GM11168 (cell line): ENCODE measurements at regions not wholly inside any gene's neighbourhood (a gene's known extent, or its start where the extent isn't known, plus 50 kb on each side); places are given as distances from the start of the nearest gene placed in this dataset.
"Not testable (repeated sequence)": the region's sequence is repeated elsewhere in the genome, so short reads cannot be mapped to it uniquely, and the experiment has no call there.

ENCODE experiments used
- in situ Hi-C: fragments of 300-500 bp; cut with MboI; formaldehyde crosslinking; loops from one replicate; pipeline ENCODE4 v1.12.0; 2022; ENCODE audit warnings: low sequenced_read_pairs; ENCODE audit not compliant: unreplicated experiment

DNA sequence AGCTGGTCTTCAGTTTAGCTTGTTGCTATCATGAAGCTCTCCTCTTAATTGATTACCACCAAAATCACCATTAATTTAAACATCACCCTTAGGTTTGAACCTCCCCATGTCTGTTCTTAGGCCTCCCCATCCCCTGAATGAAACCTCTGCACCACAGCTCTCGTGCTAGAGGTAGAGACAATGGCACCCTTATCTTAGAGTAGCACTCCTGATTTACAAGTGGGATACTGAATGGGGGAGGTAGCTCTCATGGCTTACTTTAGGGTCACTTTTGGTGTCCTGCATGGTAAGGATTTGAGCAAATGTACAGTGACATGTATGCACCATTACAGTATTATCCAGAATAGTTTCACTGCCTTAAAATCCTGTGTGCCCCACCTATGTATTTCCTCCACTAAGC lies 115.6 kb upstream of the ADTRP start:
- in situ Hi-C loops: no loop called here

DNA sequence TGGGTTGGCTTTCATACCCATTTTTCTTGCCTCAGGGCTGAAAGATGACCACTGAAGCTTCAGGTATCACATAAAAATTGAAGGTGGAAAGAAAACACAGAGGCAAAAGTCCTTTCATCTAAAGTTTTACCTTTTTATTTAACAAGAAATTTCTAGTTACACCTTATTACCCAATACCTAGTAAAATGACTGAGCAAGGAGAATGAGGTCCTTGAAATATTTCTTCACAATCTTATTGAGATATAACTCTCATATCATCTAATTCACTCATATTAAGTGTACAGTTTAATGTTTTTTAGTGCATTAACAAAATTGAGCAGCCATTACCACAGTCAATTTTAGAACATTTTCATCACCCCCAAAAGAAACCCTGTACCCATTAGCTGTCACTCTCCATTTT lies 112.9 kb upstream of the ADTRP start:
- in situ Hi-C loops: no loop called here

- in situ Hi-C loops: no loop called here
Observed at GRCh38 chr6:11890849-11891248, 112.2 kb upstream of the ADTRP start.

GRCh38 chr6:11890209-11890608 lies 111.6 kb upstream of the ADTRP start:
- in situ Hi-C loops: no loop called here

DNA sequence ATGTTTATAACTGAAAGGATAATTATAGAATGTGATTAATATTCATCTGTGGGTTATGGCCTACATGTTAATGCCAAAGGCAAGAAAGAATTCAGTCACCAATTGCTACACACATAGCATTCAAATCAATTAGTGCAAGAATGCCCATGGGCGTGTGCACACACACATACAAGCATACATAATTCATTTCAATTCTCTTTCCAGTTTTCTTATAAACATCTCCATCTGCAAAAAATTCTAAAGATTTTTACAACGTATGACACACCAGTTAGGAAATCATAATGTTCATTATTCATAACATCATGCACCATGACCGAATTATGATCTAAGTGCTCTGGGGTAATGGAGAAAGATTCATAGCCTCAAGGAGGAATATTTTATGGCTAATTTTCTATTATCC lies 111.0 kb upstream of the ADTRP start:
- in situ Hi-C loops: no loop called here

- in situ Hi-C loops: no loop called here
Observed at GRCh38 chr6:11888727-11889126, 110.1 kb upstream of the ADTRP start.

- in situ Hi-C loops: no loop called here
Observed at GRCh38 chr6:11885159-11885558, 106.6 kb upstream of the ADTRP start.

GRCh38 chr6:11883471-11883870 lies 104.9 kb upstream of the ADTRP start:
- in situ Hi-C loops: not testable (repeated sequence)

DNA sequence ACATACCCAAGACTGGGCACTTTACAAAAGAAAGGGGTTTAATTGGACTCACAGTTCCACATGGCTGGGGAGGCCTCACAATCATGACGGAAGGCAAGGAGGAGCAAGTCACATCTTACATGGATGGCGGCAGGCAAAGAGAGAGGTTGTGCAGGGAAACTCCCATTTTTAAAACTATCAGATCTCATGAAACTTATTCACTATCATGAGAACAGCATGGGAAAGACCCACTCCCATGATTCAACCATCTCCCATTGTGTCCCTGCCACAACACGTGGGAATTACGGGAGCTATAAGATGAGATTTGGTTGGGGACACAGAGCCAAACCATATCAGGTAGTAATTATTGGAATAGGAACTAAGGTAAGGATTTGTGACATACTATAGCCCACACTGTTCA lies 101.6 kb upstream of the ADTRP start:
- in situ Hi-C loops: not testable (repeated sequence)

- in situ Hi-C loops: no loop called here
Observed at GRCh38 chr6:11878735-11879134, 100.1 kb upstream of the ADTRP start.

DNA sequence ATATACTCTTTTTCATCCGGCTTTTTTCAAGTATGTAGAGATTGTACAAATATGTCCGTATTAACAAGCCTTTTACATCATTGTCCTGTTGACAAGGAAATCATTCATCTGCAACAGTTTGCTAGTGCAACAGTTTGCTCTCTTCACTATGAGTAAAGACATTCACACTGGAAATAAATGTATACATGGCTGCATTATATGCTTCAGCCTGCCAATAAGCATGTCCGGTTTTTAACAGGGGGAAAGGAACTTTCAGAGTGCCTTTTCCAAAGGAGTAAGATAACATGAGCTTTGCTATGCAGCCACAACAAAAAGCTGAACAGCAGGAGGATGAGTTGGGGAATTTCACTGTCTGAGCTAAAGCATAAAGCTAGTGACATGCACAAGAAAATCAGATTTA lies 99.4 kb upstream of the ADTRP start:
- in situ Hi-C loops: no loop called here

GRCh38 chr6:11876934-11877433 lies 98.4 kb upstream of the ADTRP start:
- in situ Hi-C loops: no loop called here

DNA sequence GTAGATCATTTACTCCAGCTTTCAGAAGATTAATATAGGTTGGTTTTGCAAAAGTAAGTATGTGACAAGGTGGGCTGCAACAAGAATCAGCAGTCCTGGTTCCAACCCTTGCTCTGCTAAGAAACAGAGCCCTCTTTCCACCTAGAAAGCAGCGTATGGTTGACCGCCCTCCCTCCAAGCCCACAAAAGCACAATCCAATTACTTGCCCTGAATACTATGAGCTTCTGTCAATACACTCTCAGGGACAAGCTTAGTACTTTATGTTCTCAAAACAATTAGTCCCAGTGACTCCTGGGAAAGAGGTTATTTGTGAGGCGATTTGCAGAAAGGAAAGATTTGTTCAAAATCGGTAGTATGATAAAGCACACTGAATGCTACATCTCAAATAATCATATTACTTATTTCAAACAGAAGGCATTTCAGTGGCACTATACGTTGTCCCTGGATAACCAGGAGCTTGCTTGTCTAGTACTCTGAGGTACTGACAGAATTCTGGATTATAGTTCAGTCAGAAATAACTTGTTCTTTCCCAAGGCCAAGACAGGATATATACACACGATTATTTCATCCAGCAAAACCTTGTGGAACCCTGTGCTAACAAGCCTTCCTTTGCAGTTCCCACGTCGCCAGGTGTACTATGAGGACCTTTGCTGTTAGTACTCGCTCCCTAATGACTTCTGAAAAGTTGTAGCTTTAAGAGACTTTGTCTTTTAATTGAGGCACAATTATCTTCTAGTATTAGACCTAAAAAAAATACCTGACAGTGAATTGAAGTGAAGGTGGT lies 96.9 kb upstream of the ADTRP start:
- in situ Hi-C loops: no loop called here

DNA sequence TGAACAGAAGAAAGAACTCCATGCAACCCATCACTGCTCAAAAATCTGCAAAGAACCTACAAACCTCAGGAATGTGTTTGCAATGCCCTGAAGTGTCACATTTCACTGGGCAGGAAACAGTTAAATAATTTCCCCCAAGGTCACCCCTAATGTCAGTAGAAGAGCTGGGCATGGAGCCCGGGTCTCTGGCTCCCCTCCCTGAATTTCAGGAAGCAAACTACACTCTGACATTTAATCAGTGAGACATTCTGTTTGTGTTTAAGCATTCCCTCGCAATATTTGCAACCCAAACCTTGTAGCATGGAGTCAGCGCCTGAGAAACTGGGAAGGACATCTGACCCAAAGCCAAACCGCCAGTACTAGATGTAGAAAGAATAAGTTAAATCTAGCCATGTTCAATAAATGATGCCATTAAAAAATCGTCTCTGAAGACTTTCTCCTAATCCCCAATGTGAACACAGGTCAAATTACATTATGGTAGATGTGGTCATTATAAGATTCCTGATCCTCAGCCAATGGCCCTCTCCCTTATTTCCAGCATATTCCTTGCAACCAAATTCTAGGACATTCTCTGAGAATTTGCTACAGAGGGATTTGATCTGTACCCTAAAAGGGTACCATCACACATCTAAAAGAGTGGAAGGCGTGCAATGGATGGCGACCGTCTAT lies 91.2 kb upstream of the ADTRP start:
- in situ Hi-C loops: no loop called here

DNA sequence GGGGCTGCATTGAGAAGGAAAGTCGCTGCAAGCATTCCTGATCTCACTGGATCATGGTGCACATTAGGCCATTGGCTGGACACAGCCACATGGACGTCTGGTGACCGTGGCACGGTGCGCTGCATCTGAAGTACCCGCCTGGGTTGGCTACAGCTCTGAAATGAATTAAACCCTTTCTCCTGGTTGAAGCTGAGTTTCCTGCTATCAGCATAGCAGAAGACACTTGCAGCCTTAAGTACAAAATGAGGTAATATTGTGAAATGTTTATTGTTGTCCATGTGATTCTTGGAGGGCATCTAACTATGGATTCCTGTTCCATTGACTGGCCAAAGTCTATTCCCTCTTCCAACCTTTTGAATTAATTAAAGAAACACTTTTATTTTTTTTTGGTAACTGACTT lies 89.8 kb upstream of the ADTRP start:
- in situ Hi-C loops: no loop called here

- in situ Hi-C loops: no loop called here
Observed at GRCh38 chr6:11865680-11866300, 87.2 kb upstream of the ADTRP start.

DNA sequence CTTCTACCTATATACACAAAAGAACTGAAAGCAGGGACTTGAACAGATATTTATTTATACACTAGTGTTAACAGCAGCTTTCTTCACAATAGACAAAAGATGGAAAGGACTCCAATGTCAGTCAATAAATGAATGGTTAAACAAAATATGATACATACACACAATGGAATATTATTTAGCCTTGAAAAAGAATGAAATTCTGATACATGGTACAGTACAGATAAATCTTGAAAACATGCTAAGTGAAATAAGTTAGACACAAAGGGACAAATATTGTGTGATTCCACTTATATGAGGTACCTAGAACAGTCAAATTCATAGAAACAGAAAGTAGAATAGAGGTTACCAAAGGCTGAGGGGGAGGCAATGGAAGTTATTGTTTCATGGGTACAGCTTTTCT lies 79.8 kb upstream of the ADTRP start:
- in situ Hi-C loops: no loop called here

DNA sequence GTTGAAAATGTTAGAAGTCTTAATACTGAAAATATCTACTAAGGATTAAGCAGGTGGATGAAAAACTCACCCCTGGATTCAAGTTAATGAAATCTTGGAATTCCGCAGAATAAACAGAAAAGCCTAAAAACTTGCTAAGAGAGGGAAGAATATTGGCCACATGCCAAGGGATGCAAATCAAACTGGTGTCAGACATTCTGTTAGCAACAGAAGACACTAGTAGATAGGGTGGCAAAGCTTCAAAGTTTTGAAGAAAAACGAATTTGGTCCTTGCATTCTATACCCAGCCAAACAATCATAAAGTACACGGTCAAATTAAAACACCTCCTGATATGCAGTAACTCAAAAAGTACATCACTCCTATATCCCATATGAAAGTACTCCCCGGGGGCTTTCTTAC lies 77.1 kb upstream of the ADTRP start:
- in situ Hi-C loops: no loop called here

- in situ Hi-C loops: no loop called here
Observed at GRCh38 chr6:11854408-11855165, 76.0 kb upstream of the ADTRP start.

GRCh38 chr6:11853678-11854407 lies 75.2 kb upstream of the ADTRP start:
- in situ Hi-C loops: no loop called here
